Smooth muscle cell (in vitro differentiated cells): ENCODE measurements at regions not wholly inside any gene's neighbourhood (a gene's known extent, or its start where the extent isn't known, plus 50 kb on each side); places are given as distances from the start of the nearest gene placed in this dataset.
A peak's percentile ranks its signal among the peaks of the same experiment; 100 is the strongest.
"Not testable (repeated sequence)": the region's sequence is repeated elsewhere in the genome, so short reads cannot be mapped to it uniquely, and the experiment has no call there.

Experiments used
- DNase-seq: peaks from one replicate; lab custom pipeline; 2025; ENCODE audit not compliant: unreplicated experiment; lab: John Stamatoyannopoulos, UW
- H2AFZ ChIP-seq: fragments of 200-600 bp; sonication (generic); 2 replicates; pipeline ENCODE4 v1.6.0; 2016; ENCODE audit warnings: antibody characterized with exemption, low read depth, mild to moderate bottlenecking
- H3F3A ChIP-seq: fragments of 200-600 bp; sonication (generic); 2 replicates; pipeline ENCODE4 v1.6.0; 2017; ENCODE audit warnings: antibody characterized with exemption, low read depth
- H3K27ac ChIP-seq: fragments of 200-600 bp; sonication (generic); 2 replicates; pipeline ENCODE4 v1.5.1; 2016; ENCODE audit warnings: low read depth, mild to moderate bottlenecking
- H3K27me3 ChIP-seq: fragments of 200-600 bp; sonication (generic); 2 replicates; pipeline ENCODE4 v1.6.1; 2016; ENCODE audit warnings: low read depth, mild to moderate bottlenecking
- H3K36me3 ChIP-seq: fragments of 200-600 bp; sonication (generic); 2 replicates; pipeline ENCODE4 v1.5.1; 2016; ENCODE audit warnings: low read depth
- H3K4me1 ChIP-seq: fragments of 200-600 bp; sonication (generic); 2 replicates; pipeline ENCODE4 v1.5.1; 2016; ENCODE audit warnings: low read depth
- H3K4me2 ChIP-seq: fragments of 200-600 bp; sonication (generic); 2 replicates; pipeline ENCODE4 v1.6.0; 2016; ENCODE audit warnings: mild to moderate bottlenecking
- H3K4me3 ChIP-seq: fragments of 200-600 bp; sonication (generic); 2 replicates; pipeline ENCODE4 v1.5.1; 2016; ENCODE audit warnings: mild to moderate bottlenecking
- H3K79me2 ChIP-seq: fragments of 200-600 bp; sonication (generic); 2 replicates; pipeline ENCODE4 v1.6.0; 2016; ENCODE audit warnings: low read depth, mild to moderate bottlenecking
- H3K9ac ChIP-seq: fragments of 200-600 bp; sonication (generic); 2 replicates; pipeline ENCODE4 v1.6.0; 2016; ENCODE audit warnings: low read depth
- H3K9me3 ChIP-seq: fragments of 200-600 bp; sonication (generic); replicated peaks from 2 replicates; pipeline ENCODE4 v1.5.1; 2016; ENCODE audit warnings: low read depth
- H4K20me1 ChIP-seq: fragments of 200-600 bp; sonication (generic); 2 replicates; pipeline ENCODE4 v1.6.0; 2016; ENCODE audit warnings: low read depth
- WGBS: methylation state at CpG from one replicate; pipeline ENCODE4 v1.1.7; 2016; ENCODE audit warnings: low lambda C conversion rate; 5-methylcytosine and 5-hydroxymethylcytosine counted together
- TF ChIP-seq, protein P1 (sequence below): fragments of 200-600 bp; sonication (generic); IDR thresholded peaks from 2 replicates; pipeline ENCODE4 v1.5.1; 2017; ENCODE audit warnings: borderline replicate concordance, mild to moderate bottlenecking, antibody characterized with exemption; ENCODE audit not compliant: insufficient read depth, poor library complexity, severe bottlenecking

GRCh38 chr4:86451560-86452330 is 91.9 kb upstream of the MAPK10 start:
- H3K9me3 ChIP-seq, result no peaks in the 10 kb centered on the region
- H3K4me3 ChIP-seq, result no peak overlapping the region
- 43% methylated on average over 7 of the region's 7 CpGs for WGBS
- H3K36me3 ChIP-seq, result no peaks in the 10 kb centered on the region
- H3K79me2 ChIP-seq, result no peaks in the 10 kb centered on the region
- H3K27ac ChIP-seq, result no peak overlapping the region
- no peak for DNase-seq
- peaks cover 53% of the 10 kb centered on the region for H3K4me1 ChIP-seq
- TF ChIP-seq, protein P1, sequence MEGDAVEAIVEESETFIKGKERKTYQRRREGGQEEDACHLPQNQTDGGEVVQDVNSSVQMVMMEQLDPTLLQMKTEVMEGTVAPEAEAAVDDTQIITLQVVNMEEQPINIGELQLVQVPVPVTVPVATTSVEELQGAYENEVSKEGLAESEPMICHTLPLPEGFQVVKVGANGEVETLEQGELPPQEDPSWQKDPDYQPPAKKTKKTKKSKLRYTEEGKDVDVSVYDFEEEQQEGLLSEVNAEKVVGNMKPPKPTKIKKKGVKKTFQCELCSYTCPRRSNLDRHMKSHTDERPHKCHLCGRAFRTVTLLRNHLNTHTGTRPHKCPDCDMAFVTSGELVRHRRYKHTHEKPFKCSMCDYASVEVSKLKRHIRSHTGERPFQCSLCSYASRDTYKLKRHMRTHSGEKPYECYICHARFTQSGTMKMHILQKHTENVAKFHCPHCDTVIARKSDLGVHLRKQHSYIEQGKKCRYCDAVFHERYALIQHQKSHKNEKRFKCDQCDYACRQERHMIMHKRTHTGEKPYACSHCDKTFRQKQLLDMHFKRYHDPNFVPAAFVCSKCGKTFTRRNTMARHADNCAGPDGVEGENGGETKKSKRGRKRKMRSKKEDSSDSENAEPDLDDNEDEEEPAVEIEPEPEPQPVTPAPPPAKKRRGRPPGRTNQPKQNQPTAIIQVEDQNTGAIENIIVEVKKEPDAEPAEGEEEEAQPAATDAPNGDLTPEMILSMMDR, result no peak
- no peak overlapping the region for H2AFZ ChIP-seq
- peak overlapping the region; percentile 31 for H3K4me2 ChIP-seq
- no peak overlapping the region for H3K9ac ChIP-seq
- H3F3A ChIP-seq, result peaks cover 5% of the 10 kb centered on the region
- H3K27me3 ChIP-seq, result no peaks in the 10 kb centered on the region
- H4K20me1 ChIP-seq, result no peaks in the 10 kb centered on the region

- Histone ChIP-seq H3K79me2 (no peaks in the 10 kb centered on the region), H3K4me3 (no peak overlapping the region), H3K4me1 (peaks cover 47% of the 10 kb centered on the region), H4K20me1 (no peaks in the 10 kb centered on the region), H3K27ac (no peak overlapping the region), H3K4me2 (no peak overlapping the region), H2AFZ (no peak overlapping the region), H3K36me3 (no peaks in the 10 kb centered on the region), H3K9me3 (no peaks in the 10 kb centered on the region), H3K9ac (no peak overlapping the region), H3K27me3 (no peaks in the 10 kb centered on the region), H3F3A (peaks cover 5% of the 10 kb centered on the region)
- DNase-seq, result no peak
- 78% methylated on average over 10 of the region's 10 CpGs for WGBS
- TF ChIP-seq, protein P1, result no peak
These were observed 92.6 kb upstream of the MAPK10 start for GRCh38 chr4:86452422-86452891.

GRCh38 chr4:86452924-86453531 is 93.2 kb upstream of the MAPK10 start:
- no peak for DNase-seq
- Histone ChIP-seq H3K27ac (no peak overlapping the region), H3K9ac (no peak overlapping the region), H3K79me2 (no peaks in the 10 kb centered on the region), H3F3A (peaks cover 5% of the 10 kb centered on the region), H3K4me3 (no peak overlapping the region), H2AFZ (no peak overlapping the region), H3K4me1 (peaks cover 47% of the 10 kb centered on the region), H3K4me2 (no peak overlapping the region), H3K9me3 (no peaks in the 10 kb centered on the region), H3K27me3 (no peaks in the 10 kb centered on the region), H4K20me1 (no peaks in the 10 kb centered on the region), H3K36me3 (no peaks in the 10 kb centered on the region)
- WGBS, result 82% methylated on average over 11 of the region's 11 CpGs
- TF ChIP-seq, protein P1, result no peak

GRCh38 chr4:86453611-86454072 is 93.8 kb upstream of the MAPK10 start:
- H3K27ac ChIP-seq, DNase-seq, H2AFZ ChIP-seq: not testable (repeated sequence)

More at GRCh38 chr4:86453611-86454072, 93.8 kb upstream of the MAPK10 start:
- not testable (repeated sequence) for H3K79me2 ChIP-seq, H3K9ac ChIP-seq, H3F3A ChIP-seq, H3K27me3 ChIP-seq, H3K9me3 ChIP-seq, H3K4me2 ChIP-seq, H4K20me1 ChIP-seq, H3K36me3 ChIP-seq, H3K4me3 ChIP-seq
- WGBS, result 51% methylated on average over 2 of the region's 2 CpGs
- H3K4me1 ChIP-seq, result peaks cover 47% of the 10 kb centered on the region
